GM19035 (cell line): ENCODE measurements at regions not wholly inside any gene's neighbourhood (a gene's known extent, or its start where the extent isn't known, plus 50 kb on each side); places are given as distances from the start of the nearest gene placed in this dataset.

Experiments
- ATAC-seq: cut with Tn5 transposase; IDR thresholded peaks from one replicate; pipeline ENCODE4 v1.9.1; 2021; ENCODE audit not compliant: unreplicated experiment

GRCh38 chr12:74900232-74900631, 309.4 kb downstream of the KCNC2 start:
- no peak for ATAC-seq

GRCh38 chr12:74903522-74903921, 306.1 kb downstream of the KCNC2 start:
- ATAC-seq, result no peak

- no peak for ATAC-seq
Measured at GRCh38 chr12:74906224-74906623, 303.4 kb downstream of the KCNC2 start.

GRCh38 chr12:74910831-74911230, 298.8 kb downstream of the KCNC2 start:
- no peak for ATAC-seq

GRCh38 chr12:74914378-74914777, 295.3 kb downstream of the KCNC2 start:
- no peak for ATAC-seq

GRCh38 chr12:74915718-74916117, 293.9 kb downstream of the KCNC2 start:
- ATAC-seq, result no peak

GRCh38 chr12:74917743-74918142, 291.9 kb downstream of the KCNC2 start:
- ATAC-seq, result no peak

- no peak for ATAC-seq
Measured at GRCh38 chr12:74918291-74918690, 291.3 kb downstream of the KCNC2 start.

GRCh38 chr12:74922117-74922516, 287.5 kb downstream of the KCNC2 start:
- ATAC-seq, result no peak

- no peak for ATAC-seq
Measured at GRCh38 chr12:74922642-74923041, 287.0 kb downstream of the KCNC2 start.

GRCh38 chr12:74941670-74942069, 268.0 kb downstream of the KCNC2 start:
- ATAC-seq, result no peak

- ATAC-seq, result no peak
Measured at GRCh38 chr12:74945771-74946198, 263.9 kb downstream of the KCNC2 start.

- no peak for ATAC-seq
Measured at GRCh38 chr12:74953697-74954096, 255.9 kb downstream of the KCNC2 start.

- no peak for ATAC-seq
Measured at GRCh38 chr12:74957231-74957630, 252.4 kb downstream of the KCNC2 start.

GRCh38 chr12:74957634-74958033, 252.0 kb downstream of the KCNC2 start:
- ATAC-seq, result no peak

GRCh38 chr12:74959657-74960056, 250.0 kb downstream of the KCNC2 start:
- no peak for ATAC-seq

- ATAC-seq, result no peak
Measured at GRCh38 chr12:74963304-74963703, 246.3 kb downstream of the KCNC2 start.

- no peak for ATAC-seq
Measured at GRCh38 chr12:74963867-74964331, 245.7 kb downstream of the KCNC2 start.

- ATAC-seq, result no peak
Measured at GRCh38 chr12:74964390-74964789, 245.2 kb downstream of the KCNC2 start.

- no peak for ATAC-seq
Measured at GRCh38 chr12:74971201-74971600, 238.4 kb downstream of the KCNC2 start.

- no peak for ATAC-seq
Measured at GRCh38 chr12:74977832-74978481, 231.7 kb downstream of the KCNC2 start.

- no peak for ATAC-seq
Measured at GRCh38 chr12:74980510-74980909, 229.1 kb downstream of the KCNC2 start.

- no peak for ATAC-seq
Measured at GRCh38 chr12:74981541-74981940, 228.1 kb downstream of the KCNC2 start.
